ENCODE measurements at regions not wholly inside any gene's neighbourhood (a gene's known extent, or its start where the extent isn't known, plus 50 kb on each side); places are given as distances from the start of the nearest gene placed in this dataset.

GRCh38 chr3:127107491-127108375 lies 85.2 kb upstream of the PRR23E start:
- DNase-seq (ENCODE audit: low spot score): no peak

- no peak for DNase-seq (ENCODE audit: low spot score)
Measured at GRCh38 chr3:127108796-127109195, 84.1 kb upstream of the PRR23E start.

- peak; percentile 47 for DNase-seq (ENCODE audit: low spot score)
Measured at GRCh38 chr3:127110982-127111693, 81.8 kb upstream of the PRR23E start.

- no peak for DNase-seq (ENCODE audit: low spot score)
Measured at GRCh38 chr3:127112796-127113570, 79.9 kb upstream of the PRR23E start.

GRCh38 chr3:127113571-127113891 lies 79.4 kb upstream of the PRR23E start:
- no peak for DNase-seq (ENCODE audit: low spot score)

GRCh38 chr3:127114337-127115070 lies 78.4 kb upstream of the PRR23E start:
- no peak for DNase-seq (ENCODE audit: low spot score)

- DNase-seq (ENCODE audit: low spot score): no peak
Measured at GRCh38 chr3:127115691-127116351, 77.1 kb upstream of the PRR23E start.

- no peak for DNase-seq (ENCODE audit: low spot score)
Measured at GRCh38 chr3:127118366-127118765, 74.6 kb upstream of the PRR23E start.

GRCh38 chr3:127119693-127120464 lies 73.1 kb upstream of the PRR23E start:
- no peak for DNase-seq (ENCODE audit: low spot score)

GRCh38 chr3:127120851-127121647 lies 71.9 kb upstream of the PRR23E start:
- no peak for DNase-seq (ENCODE audit: low spot score)

GRCh38 chr3:127121885-127122284 lies 71.0 kb upstream of the PRR23E start:
- no peak for DNase-seq (ENCODE audit: low spot score)

- no peak for DNase-seq (ENCODE audit: low spot score)
Measured at GRCh38 chr3:127123533-127123932, 69.4 kb upstream of the PRR23E start.

- peak; percentile 60 for DNase-seq (ENCODE audit: low spot score)
Measured at GRCh38 chr3:127124120-127124519, 68.8 kb upstream of the PRR23E start.

GRCh38 chr3:127131424-127132170 lies 61.3 kb upstream of the PRR23E start:
- DNase-seq (ENCODE audit: low spot score): no peak

GRCh38 chr3:127132876-127133275 lies 60.1 kb upstream of the PRR23E start:
- DNase-seq (ENCODE audit: low spot score): no peak

GRCh38 chr3:127133971-127134370 lies 59.0 kb upstream of the PRR23E start:
- DNase-seq (ENCODE audit: low spot score): no peak

- no peak for DNase-seq (ENCODE audit: low spot score)
Measured at GRCh38 chr3:127134466-127134865, 58.5 kb upstream of the PRR23E start.

GRCh38 chr3:127134887-127135240 lies 58.1 kb upstream of the PRR23E start:
- DNase-seq (ENCODE audit: low spot score): no peak

All from iPS-NIHi11 (cell line).